ENCODE measurements at regions not wholly inside any gene's neighbourhood (a gene's known extent, or its start where the extent isn't known, plus 50 kb on each side); places are given as distances from the start of the nearest gene placed in this dataset.

GRCh38 chr6:22925304-22925835, 356.0 kb downstream of the HDGFL1 start:
- no peak for DNase-seq (ENCODE audit: low read depth in 2 of 3, low spot score in 2 of 3)

- DNase-seq (ENCODE audit: low read depth in 2 of 3, low spot score in 2 of 3) = no peak
Measured at GRCh38 chr6:22925920-22926789, 356.8 kb downstream of the HDGFL1 start.

- DNase-seq (ENCODE audit: low read depth in 2 of 3, low spot score in 2 of 3) = no peak
Measured at GRCh38 chr6:22926790-22927354, 357.5 kb downstream of the HDGFL1 start.

GRCh38 chr6:22928775-22929174, 359.4 kb downstream of the HDGFL1 start:
- peak in 1 of 3 donors; percentile 3 for DNase-seq (ENCODE audit: low read depth in 2 of 3, low spot score in 2 of 3)

- DNase-seq (ENCODE audit: low read depth in 2 of 3, low spot score in 2 of 3) = peak in 2 of 3 donors; percentile 27 to 70
Measured at GRCh38 chr6:22929311-22929985, 360.1 kb downstream of the HDGFL1 start.

GRCh38 chr6:22940581-22941290, 371.4 kb downstream of the HDGFL1 start:
- DNase-seq (ENCODE audit: low read depth in 2 of 3, low spot score in 2 of 3) = no peak

DNA sequence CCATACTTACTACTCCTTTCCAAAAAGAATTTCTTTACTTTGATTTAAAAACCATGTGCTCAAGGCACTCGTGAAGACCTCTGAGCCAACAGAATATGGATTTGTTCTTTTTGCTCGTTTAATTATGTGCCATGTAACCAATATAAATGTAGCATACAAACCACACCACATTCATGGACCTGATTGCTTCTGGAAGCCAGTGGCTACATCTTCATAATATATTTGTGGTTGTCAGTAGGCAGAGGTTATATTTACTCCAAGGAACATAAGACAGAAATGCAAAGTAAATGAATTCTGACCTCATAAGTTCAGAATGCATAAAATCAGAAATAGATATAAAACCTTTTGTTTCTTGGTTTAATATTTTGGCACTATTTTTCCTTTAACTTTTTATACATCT, 373.0 kb downstream of the HDGFL1 start:
- DNase-seq (ENCODE audit: low read depth in 2 of 3, low spot score in 2 of 3) = no peak

DNA sequence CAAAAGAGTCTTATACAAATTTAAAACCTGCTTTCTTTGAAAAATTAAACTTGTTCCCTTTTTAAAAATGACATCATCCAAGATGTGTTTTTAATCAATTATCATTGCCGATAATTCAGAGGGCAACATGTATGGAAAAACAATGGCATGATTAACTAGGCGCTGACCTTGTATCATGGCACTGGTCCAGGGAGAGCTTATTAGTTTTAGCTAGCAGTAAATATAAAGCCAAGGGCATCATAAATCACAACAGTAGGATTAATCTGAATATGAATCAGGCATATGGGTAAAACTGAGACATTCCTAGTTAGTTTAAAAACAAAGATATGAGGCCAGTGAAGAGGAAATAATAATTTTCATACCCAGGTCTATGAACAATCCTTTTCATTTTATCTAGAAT, 374.0 kb downstream of the HDGFL1 start:
- DNase-seq (ENCODE audit: low read depth in 2 of 3, low spot score in 2 of 3) = no peak

GRCh38 chr6:22949967-22950366, 380.6 kb downstream of the HDGFL1 start:
- DNase-seq (ENCODE audit: low read depth in 2 of 3, low spot score in 2 of 3) = no peak

DNA sequence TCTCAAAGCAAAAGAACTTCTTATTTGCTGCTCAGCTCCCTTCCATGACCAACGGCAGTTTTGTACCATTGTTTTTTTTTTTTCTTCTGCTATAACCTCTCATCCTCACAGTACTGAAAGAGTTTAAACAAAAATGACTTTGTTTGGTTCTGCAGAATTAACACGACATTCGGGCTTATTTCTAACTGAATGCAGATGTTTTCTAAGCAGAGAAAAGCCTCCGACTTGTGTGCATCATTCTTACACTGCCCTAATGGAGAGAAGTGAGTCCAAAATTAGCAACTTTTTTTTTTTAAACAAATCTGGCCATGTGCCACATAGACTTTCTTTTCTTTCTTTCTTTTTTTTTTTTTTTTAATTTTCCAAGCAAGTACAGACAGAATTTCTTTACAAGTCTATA, 382.7 kb downstream of the HDGFL1 start:
- DNase-seq (ENCODE audit: low read depth in 2 of 3, low spot score in 2 of 3) = no peak

- DNase-seq (ENCODE audit: low read depth in 2 of 3, low spot score in 2 of 3) = peak in 2 of 3 donors; percentile 19 to 33
Measured at GRCh38 chr6:22954749-22955385, 385.5 kb downstream of the HDGFL1 start.

DNA sequence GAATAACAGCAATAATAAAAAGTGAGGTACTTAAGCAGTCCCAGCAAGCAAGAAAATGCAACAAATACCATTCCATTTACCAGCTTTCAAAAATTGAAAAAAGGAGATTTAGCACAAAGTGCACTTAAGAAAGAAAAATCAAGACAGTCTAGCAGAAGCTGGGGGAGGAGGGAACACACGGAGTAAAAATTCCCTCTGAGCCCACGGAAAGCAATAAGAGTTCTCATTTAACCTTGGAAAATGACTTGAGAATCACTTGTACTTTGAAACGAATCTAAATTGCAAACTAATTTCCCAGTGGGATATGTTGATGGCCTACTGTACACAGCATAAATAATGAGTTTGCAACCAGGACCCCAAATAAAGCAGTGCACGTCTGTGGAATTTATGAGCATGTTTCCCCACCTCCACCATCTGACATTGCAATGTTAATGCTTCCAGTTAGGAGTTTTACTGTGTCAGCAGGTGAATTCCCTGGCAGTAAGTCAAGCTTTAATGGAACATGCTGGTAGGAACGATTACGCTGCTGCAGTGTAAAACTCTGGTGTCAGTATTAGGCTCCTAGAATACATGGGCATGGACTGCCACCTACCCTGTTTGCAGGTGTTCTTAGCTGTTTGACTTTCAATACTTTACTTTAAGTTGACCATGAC, 386.8 kb downstream of the HDGFL1 start:
- DNase-seq (ENCODE audit: low read depth in 2 of 3, low spot score in 2 of 3) = no peak

GRCh38 chr6:22958677-22959076, 389.3 kb downstream of the HDGFL1 start:
- no peak for DNase-seq (ENCODE audit: low read depth in 2 of 3, low spot score in 2 of 3)

GRCh38 chr6:22959571-22959970, 390.2 kb downstream of the HDGFL1 start:
- no peak for DNase-seq (ENCODE audit: low read depth in 2 of 3, low spot score in 2 of 3)

GRCh38 chr6:22964334-22964733, 395.0 kb downstream of the HDGFL1 start:
- DNase-seq (ENCODE audit: low read depth in 2 of 3, low spot score in 2 of 3) = peak in 1 of 3 donors; percentile 11

- peak in 1 of 3 donors; percentile 11 for DNase-seq (ENCODE audit: low read depth in 2 of 3, low spot score in 2 of 3)
Measured at GRCh38 chr6:22965889-22966288, 396.5 kb downstream of the HDGFL1 start.

DNA sequence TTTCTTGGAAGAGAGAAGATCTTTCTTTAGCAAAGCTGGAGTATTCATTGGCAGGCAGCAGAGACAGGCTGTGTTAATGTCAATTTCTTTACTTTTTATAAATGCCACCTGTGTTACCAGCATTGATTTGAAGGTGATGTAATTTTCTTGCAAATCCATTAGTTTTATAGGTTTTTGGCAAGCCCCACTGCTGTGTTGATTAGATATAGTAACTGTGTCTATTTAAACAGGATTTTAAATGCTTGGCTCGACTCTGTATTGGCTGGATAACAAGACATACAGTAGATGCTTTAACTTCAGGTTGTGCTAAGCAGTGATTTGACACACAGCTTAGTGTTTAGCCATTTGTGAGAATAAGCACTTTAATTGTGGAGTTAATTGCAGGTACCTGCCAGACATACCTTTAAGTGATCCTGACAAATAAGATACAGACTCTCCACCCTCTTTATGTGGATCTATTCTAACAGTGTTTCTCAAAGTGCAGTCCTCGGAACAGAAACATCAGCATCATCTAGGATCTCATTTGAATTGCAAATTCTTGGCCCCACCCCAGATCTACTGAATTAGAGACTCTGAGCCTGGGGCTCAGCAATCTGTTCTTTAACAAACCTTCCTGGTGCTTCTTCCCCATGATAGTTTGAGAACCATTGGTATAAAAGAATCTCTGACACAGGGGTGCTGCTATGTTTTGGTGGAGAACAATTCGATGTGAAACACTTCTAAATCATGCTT, 397.5 kb downstream of the HDGFL1 start:
- DNase-seq (ENCODE audit: low read depth in 2 of 3, low spot score in 2 of 3) = no peak

DNA sequence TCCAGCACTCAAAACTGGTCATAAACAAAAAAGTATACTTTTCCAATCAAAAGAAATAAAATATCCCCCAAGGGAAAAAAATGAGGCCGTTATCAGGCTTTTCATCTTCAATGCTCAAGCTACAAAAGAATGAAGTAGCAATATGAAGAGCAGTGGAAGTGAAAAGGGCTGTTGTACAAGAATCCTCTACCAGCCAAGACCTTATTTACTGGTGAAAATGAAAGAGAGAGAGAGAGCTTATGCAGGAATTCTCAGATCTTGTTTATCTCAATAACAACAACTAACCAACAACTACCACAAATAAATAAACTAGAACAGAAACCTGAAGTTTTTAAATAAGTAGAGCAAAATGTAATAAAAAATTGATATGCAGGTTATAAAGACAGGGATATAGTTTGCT, 400.6 kb downstream of the HDGFL1 start:
- DNase-seq (ENCODE audit: low read depth in 2 of 3, low spot score in 2 of 3) = no peak

GRCh38 chr6:22972771-22973170, 403.4 kb downstream of the HDGFL1 start:
- DNase-seq (ENCODE audit: low read depth in 2 of 3, low spot score in 2 of 3) = no peak

All from hematopoietic multipotent progenitor cell (in vitro differentiated cells).